SK-N-MC (cell line): ENCODE measurements at regions not wholly inside any gene's neighbourhood (a gene's known extent, or its start where the extent isn't known, plus 50 kb on each side); places are given as distances from the start of the nearest gene placed in this dataset.

Experiments
- DNase-seq: peaks from one replicate; pipeline ENCODE4 v3.0.0-alpha.2; 2011; ENCODE audit warnings: low read depth, low spot score
- H3K27ac ChIP-seq: fragments of 200-600 bp; sonication (generic); 2 replicates; pipeline ENCODE4 v1.5.1; 2016; ENCODE audit warnings: mixed run types
- H3K36me3 ChIP-seq: fragments of 200-600 bp; sonication (generic); 2 replicates; pipeline ENCODE4 v1.6.1; 2017; ENCODE audit warnings: antibody characterized with exemption, low read length, mixed read lengths; ENCODE audit not compliant: insufficient read depth
- H3K4me3 ChIP-seq: fragments of 200-600 bp; sonication (generic); 2 replicates; pipeline ENCODE4 v1.5.1; 2016
- H3K9ac ChIP-seq: fragments of 200-600 bp; sonication (generic); 2 replicates; pipeline ENCODE4 v1.8.0; 2017; ENCODE audit warnings: mixed run types, mixed read lengths; ENCODE audit not compliant: insufficient read length
- H3K9me3 ChIP-seq: fragments of 200-600 bp; sonication (generic); 2 replicates; pipeline ENCODE4 v1.6.1; 2017; ENCODE audit warnings: low read depth, mild to moderate bottlenecking, antibody characterized with exemption, low read length, moderate library complexity, mixed read lengths
- EZH2 ChIP-seq: fragments of 200-600 bp; sonication (generic); IDR thresholded peaks from one replicate; pipeline ENCODE4 v1.6.1; 2017; ENCODE audit warnings: antibody characterized with exemption
- FOXP2 ChIP-seq: optimal IDR thresholded peaks from 2 replicates; pipeline ENCODE3; 2011; ENCODE audit warnings: mild to moderate bottlenecking, moderate library complexity; ENCODE audit not compliant: insufficient read depth; ENCODE audit errors: extremely low read length, control extremely low read depth
- POLR2AphosphoS5 ChIP-seq: IDR thresholded peaks from 2 replicates; pipeline ENCODE4 v1.6.1; 2012; ENCODE audit warnings: mild to moderate bottlenecking, low read depth, low read length, borderline replicate concordance

GRCh38 chr5:29779141-29779540, 1414.3 kb upstream of the CDH6 start:
- H3K4me3 ChIP-seq: no peak overlapping the region
- no peak overlapping the region for H3K27ac ChIP-seq
- no peaks in the 10 kb centered on the region for H3K9me3 ChIP-seq
- H3K9ac ChIP-seq: no peak overlapping the region
- no peak for DNase-seq
- TF ChIP-seq EZH2 (no peak), POLR2AphosphoS5 (no peak), FOXP2 (no peak)
- H3K36me3 ChIP-seq: no peaks in the 10 kb centered on the region

DNA sequence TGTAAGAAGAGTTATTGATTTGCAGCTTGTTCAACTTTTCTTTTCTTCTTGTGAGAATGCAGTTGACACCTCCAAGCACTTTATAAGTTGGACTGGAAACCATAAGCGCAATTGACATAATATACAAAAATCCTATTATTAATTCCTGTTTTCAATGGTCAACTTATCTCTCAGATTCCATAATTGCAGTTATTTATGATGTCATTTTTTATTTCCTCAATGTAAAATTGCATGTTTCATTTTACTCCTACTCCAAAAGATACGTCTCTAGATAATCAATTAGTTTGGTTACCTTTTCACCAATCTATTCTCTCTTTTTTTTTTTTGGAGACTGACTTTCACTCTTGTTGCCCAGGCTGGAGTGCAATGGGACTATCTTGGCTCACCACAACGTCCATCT, 1416.1 kb upstream of the CDH6 start:
- no peak overlapping the region for H3K27ac ChIP-seq
- H3K36me3 ChIP-seq: no peaks in the 10 kb centered on the region
- TF ChIP-seq POLR2AphosphoS5 (no peak), FOXP2 (no peak), EZH2 (no peak)
- H3K9ac ChIP-seq: no peak overlapping the region
- no peak overlapping the region for H3K4me3 ChIP-seq
- no peak for DNase-seq
- no peaks in the 10 kb centered on the region for H3K9me3 ChIP-seq

DNA sequence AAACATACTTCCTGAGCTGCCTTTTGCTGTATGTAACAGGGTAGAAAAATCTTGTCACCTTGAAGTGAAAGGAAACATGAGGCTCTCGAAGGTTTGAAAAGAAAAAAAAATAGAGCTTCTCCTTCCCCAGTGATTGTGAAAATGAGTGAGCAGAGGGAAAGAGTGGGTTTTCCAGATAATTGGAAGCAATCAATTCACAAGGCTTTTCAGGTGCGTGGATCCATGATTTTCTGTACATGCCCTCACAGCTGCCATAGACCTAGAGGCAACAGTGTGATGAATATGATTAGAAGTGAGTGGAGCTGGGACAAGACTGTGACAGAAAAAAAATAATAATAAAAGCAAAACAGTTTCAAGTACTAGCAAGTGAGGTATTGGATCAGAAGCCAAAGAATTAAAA, 1422.5 kb upstream of the CDH6 start:
- no peak overlapping the region for H3K9ac ChIP-seq
- DNase-seq: no peak
- no peak overlapping the region for H3K27ac ChIP-seq
- H3K9me3 ChIP-seq: no peaks in the 10 kb centered on the region
- no peak overlapping the region for H3K4me3 ChIP-seq
- H3K36me3 ChIP-seq: no peaks in the 10 kb centered on the region
- TF ChIP-seq EZH2 (no peak), FOXP2 (no peak), POLR2AphosphoS5 (no peak)

DNA sequence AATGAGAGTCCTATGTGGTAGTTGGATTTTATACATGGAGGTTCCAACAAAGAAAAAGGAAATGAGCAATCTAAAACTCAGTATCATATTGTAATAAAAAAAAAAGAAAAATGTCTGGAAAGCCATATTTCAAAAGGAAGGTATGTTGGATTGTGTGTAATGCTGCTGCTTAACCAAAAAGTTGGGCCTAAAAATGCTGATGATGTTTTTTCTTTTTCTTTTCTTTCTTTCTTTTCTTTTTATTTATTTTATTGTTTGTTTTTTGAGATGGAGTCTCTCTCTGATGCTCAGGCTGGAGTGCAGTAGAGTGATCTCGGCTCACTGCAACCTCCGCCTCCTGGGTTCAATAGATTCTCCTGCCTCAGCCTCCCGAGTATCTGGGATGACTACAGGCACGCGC, 1424.0 kb upstream of the CDH6 start:
- no peak for DNase-seq
- no peak overlapping the region for H3K9ac ChIP-seq
- TF ChIP-seq EZH2 (no peak), FOXP2 (no peak), POLR2AphosphoS5 (no peak)
- no peak overlapping the region for H3K27ac ChIP-seq
- H3K9me3 ChIP-seq: no peaks in the 10 kb centered on the region
- no peaks in the 10 kb centered on the region for H3K36me3 ChIP-seq
- no peak overlapping the region for H3K4me3 ChIP-seq

DNA sequence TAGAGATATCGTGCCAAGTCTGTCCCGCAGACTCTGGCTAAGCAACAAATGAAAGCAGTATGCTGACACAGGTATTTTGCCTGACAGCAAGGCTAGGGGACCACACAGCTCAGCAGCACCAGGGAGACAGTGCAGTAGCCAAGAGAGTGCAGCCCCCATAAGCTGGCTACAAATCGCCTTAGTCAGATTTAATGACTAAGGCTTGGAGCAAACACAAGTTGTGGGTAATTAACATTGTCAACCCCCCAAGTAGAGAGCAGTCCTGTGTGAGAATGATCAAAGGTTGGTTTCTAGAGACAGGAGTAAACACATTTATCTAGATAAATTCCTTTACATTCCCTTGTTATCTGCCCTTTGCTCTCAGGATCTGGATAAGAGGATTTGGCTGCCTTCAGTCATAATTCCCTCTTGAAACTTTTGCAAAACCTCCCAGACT, 1434.5 kb upstream of the CDH6 start:
- H3K9ac ChIP-seq: no peak overlapping the region
- no peak overlapping the region for H3K4me3 ChIP-seq
- TF ChIP-seq POLR2AphosphoS5 (no peak), EZH2 (no peak), FOXP2 (no peak)
- no peaks in the 10 kb centered on the region for H3K36me3 ChIP-seq
- DNase-seq: no peak
- peak overlapping the region; percentile 43; the same call in 1 of the 2 replicates for H3K27ac ChIP-seq
- no peaks in the 10 kb centered on the region for H3K9me3 ChIP-seq

DNA sequence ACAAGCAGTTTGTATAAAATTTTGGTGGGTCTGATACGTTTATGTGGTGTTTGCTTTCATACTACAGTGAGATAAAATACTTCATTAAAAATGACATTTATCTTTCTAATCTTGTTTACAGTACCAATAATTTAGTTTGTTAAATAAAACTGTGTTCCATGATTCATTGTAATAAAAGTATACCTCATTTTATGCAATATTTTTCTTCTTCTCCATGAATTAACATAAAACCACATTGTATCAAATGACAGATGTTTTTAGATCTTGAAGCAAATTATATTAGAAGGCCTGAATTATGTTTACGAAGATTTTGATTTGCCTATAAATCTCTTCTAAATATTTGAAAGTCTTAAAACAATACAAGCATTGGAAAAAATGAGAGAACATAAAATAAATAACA, 1443.0 kb upstream of the CDH6 start:
- Histone ChIP-seq H3K36me3 (no peaks in the 10 kb centered on the region), H3K9me3 (no peaks in the 10 kb centered on the region), H3K4me3 (no peak overlapping the region), H3K9ac (no peak overlapping the region), H3K27ac (no peak overlapping the region)
- no peak for TF ChIP-seq EZH2
- TF ChIP-seq POLR2AphosphoS5: no peak
- TF ChIP-seq FOXP2: no peak
- no peak for DNase-seq

DNA sequence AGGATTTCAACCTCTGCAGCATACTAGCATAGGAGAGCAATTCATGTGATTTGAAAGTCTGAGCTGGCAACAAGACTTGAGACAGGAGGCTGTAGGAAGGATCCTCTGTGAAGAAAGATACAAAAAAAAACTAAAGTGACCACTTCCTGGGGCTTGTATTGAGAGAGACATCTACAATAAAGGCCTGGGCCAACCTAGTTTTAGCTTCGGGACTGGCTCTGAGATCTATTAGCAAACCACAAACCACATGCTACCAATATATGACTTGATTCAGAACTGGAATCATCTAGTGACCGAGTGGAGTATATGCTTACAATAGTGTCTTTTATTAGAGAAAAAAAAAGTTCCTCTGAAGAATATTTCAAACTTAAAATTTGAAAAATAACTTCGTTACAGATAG, 1448.9 kb upstream of the CDH6 start:
- H3K9me3 ChIP-seq: no peaks in the 10 kb centered on the region
- H3K27ac ChIP-seq: no peak overlapping the region
- H3K36me3 ChIP-seq: no peaks in the 10 kb centered on the region
- H3K4me3 ChIP-seq: no peak overlapping the region
- TF ChIP-seq POLR2AphosphoS5 (no peak), EZH2 (no peak), FOXP2 (no peak)
- H3K9ac ChIP-seq: no peak overlapping the region
- DNase-seq: no peak

DNA sequence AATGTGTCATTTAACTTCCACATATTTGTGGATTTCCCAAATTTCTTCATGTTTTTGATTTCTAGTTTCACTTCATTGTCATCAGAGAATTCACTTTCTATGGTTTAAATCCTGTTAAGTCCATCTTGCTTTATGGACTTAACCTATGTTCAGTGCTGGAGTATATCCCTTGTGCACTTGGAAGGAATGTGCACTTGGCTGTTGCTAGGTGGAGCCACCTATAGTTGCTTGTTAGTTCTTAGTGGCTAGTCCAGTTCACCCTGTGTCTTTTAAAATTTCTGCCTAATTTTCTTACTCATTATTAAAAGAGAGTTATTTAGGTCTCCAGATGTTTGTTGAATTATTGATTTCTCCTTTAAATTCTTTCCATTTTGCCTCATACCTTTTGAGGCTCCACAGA, 1472.5 kb upstream of the CDH6 start:
- Histone ChIP-seq H3K36me3 (no peaks in the 10 kb centered on the region), H3K4me3 (no peak overlapping the region), H3K9ac (no peak overlapping the region), H3K9me3 (no peaks in the 10 kb centered on the region), H3K27ac (no peak overlapping the region)
- no peak for DNase-seq
- TF ChIP-seq POLR2AphosphoS5: no peak

- TF ChIP-seq POLR2AphosphoS5: no peak
- TF ChIP-seq EZH2: no peak
- no peak for TF ChIP-seq FOXP2
- no peak overlapping the region for H3K9ac ChIP-seq
Measured at GRCh38 chr5:29719171-29719570, 1474.3 kb upstream of the CDH6 start.

DNA sequence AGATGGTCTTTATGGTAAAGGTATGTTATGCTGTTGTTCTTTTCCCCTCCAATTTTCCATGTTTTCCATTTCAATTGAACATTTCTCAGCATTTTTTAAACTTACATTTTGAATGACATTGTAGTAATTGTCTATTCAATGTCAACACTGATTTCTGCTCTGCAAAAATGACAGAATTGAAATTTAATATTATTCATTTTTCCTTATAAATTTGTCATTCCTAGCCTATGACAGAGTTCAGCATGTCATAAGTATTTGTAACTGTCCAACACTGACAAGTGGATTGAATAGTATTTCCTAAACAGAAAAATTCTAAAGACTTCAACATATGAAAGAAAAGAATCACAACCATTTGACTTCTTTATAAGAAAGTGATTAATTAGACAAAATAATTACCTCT, 1478.3 kb upstream of the CDH6 start:
- Histone ChIP-seq H3K27ac (no peak overlapping the region), H3K9ac (no peak overlapping the region), H3K36me3 (no peaks in the 10 kb centered on the region), H3K4me3 (no peak overlapping the region), H3K9me3 (no peaks in the 10 kb centered on the region; the same call in 1 of the 2 replicates)
- DNase-seq: no peak
- no peak for TF ChIP-seq EZH2
- TF ChIP-seq POLR2AphosphoS5: no peak

More at GRCh38 chr5:29719171-29719570, 1474.3 kb upstream of the CDH6 start:
- Histone ChIP-seq H3K9me3 (no peaks in the 10 kb centered on the region), H3K4me3 (no peak overlapping the region), H3K27ac (no peak overlapping the region), H3K36me3 (no peaks in the 10 kb centered on the region)
- no peak for DNase-seq
